ENCODE measurements at regions not wholly inside any gene's neighbourhood (a gene's known extent, or its start where the extent isn't known, plus 50 kb on each side); places are given as distances from the start of the nearest gene placed in this dataset.

DNA sequence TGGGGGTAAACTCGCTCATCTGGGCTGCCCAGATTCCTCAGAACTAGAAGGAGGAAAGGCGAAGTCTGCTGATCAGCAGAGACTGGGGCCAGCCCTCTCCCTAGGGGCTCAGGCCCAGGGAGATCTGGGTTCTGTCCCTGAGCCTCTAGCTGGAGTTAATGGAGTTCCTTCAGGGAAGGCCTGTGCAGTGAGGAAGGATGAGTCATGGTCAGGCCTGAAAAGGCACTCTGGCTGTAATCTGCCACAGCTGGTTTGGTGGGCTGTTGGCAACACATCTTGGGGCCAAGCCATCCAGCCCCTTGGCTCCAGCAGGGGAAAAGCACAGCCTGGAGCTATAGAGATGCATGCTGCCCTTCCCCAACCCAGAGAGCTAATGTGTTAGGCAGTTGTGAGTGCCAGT is 459.6 kb downstream of the PRELID2 start:
- no peak overlapping the region for H3K4me3 ChIP-seq (ENCODE audit: low read depth, poor library complexity, severe bottlenecking)
- TF ChIP-seq POLR2A (IDR thresholded peaks at IDR 0.05) (no peak), CTCF (IDR thresholded peaks at IDR 0.05) (no peak)
- intact Hi-C loops (cut with DNase I; ENCODE audit: low total_unique reads), result no loop called here
- 67 to 77% methylated on average over 2 of the region's 2 CpGs for WGBS, 2 donors
- DNase-seq (ENCODE audit: low spot score in 2 of 2), result no peak

GRCh38 chr5:145365464-145365863 is 469.7 kb downstream of the PRELID2 start:
- WGBS, 2 donors, result 64 to 72% methylated on average over 3 of the region's 3 CpGs
- TF ChIP-seq POLR2A (IDR thresholded peaks at IDR 0.05) (no peak), CTCF (IDR thresholded peaks at IDR 0.05) (no peak)
- intact Hi-C loops (cut with DNase I; ENCODE audit: low total_unique reads), result no loop called here
- H3K4me3 ChIP-seq (ENCODE audit: low read depth, poor library complexity, severe bottlenecking), result no peak overlapping the region
- no peak for DNase-seq (ENCODE audit: low spot score in 2 of 2)

DNA sequence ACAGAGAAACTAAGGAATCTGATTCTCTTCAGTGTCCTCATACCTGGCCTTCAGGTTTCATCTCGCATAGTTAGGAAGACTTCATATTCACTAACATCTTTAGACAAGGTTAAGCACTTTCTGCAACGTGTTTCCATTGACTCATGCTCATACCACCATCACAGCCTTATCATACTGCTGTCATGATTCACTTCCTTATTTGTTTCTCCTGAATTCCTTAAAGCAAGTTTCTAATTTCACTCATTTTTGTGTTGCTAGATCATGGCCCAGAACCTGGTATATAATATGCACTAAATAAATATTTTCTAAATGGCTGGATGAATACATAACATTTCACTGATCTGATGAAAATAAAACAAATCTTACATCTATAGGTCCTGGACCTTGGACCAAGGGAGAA is 472.9 kb downstream of the PRELID2 start:
- WGBS, 2 donors, result 72 to 74% methylated on average over 2 of the region's 2 CpGs
- intact Hi-C loops (cut with DNase I; ENCODE audit: low total_unique reads), result no loop called here
- TF ChIP-seq POLR2A (IDR thresholded peaks at IDR 0.05) (no peak), CTCF (IDR thresholded peaks at IDR 0.05) (no peak)
- no peak overlapping the region for H3K4me3 ChIP-seq (ENCODE audit: low read depth, poor library complexity, severe bottlenecking)
- no peak for DNase-seq (ENCODE audit: low spot score in 2 of 2)

GRCh38 chr5:145360936-145361335 is 474.2 kb downstream of the PRELID2 start:
- intact Hi-C loops (cut with DNase I; ENCODE audit: low total_unique reads), result no loop called here
- TF ChIP-seq CTCF (IDR thresholded peaks at IDR 0.05) (no peak), POLR2A (IDR thresholded peaks at IDR 0.05) (no peak)
- no peak overlapping the region for H3K4me3 ChIP-seq (ENCODE audit: low read depth, poor library complexity, severe bottlenecking)
- no peak for DNase-seq (ENCODE audit: low spot score in 2 of 2)

- no peak overlapping the region for H3K4me3 ChIP-seq (ENCODE audit: low read depth, poor library complexity, severe bottlenecking)
- intact Hi-C loops (cut with DNase I; ENCODE audit: low total_unique reads), result no loop called here
- no peak for DNase-seq (ENCODE audit: low spot score in 2 of 2)
- no peak for TF ChIP-seq CTCF (IDR thresholded peaks at IDR 0.05)
- no peak for TF ChIP-seq POLR2A (IDR thresholded peaks at IDR 0.05)
- WGBS, 2 donors, result 82 to 89% methylated on average over 1 of the region's 1 CpG
Measured at GRCh38 chr5:145350513-145350912, 484.6 kb downstream of the PRELID2 start.

DNA sequence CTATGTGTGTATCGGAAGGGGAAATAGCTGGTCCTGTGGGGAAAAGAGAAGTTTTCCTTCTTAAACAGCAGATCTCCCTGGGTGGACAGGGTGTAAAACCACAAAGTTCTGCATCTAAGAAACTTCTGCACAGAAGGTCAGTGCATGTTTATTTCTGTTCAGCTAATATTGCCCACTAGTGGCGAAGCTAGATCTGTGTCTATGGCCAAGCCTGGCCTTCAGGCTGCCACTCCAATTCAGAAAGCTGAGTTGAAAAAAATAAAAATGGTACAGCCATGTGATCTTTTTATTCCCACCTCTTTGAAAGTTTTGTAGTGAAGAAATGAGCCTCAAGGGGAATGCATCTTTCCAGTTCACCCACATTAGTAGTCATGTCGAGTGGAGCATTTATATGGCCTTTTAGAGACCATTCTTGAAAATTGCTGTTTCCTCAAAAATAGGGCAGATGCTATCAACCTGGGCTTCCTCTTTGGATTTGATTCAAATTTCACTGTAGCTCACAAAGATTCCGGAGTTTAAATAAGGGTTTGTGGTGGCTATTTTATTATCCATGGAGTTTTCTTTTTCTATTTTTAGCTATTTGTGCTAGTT is 488.0 kb downstream of the PRELID2 start:
- TF ChIP-seq CTCF (IDR thresholded peaks at IDR 0.05), result no peak
- TF ChIP-seq POLR2A (IDR thresholded peaks at IDR 0.05), result no peak
- 57 to 59% methylated on average over 4 of the region's 4 CpGs for WGBS, 2 donors
- H3K4me3 ChIP-seq (ENCODE audit: low read depth, poor library complexity, severe bottlenecking), result no peak overlapping the region
- no peak for DNase-seq (ENCODE audit: low spot score in 2 of 2)
- intact Hi-C loops (cut with DNase I; ENCODE audit: low total_unique reads), result loop anchor here (5.0 kb wide), 1 partner anchor 1580 kb away; no protein-coding TSS in a partner anchor
